ENCODE measurements at regions not wholly inside any gene's neighbourhood (a gene's known extent, or its start where the extent isn't known, plus 50 kb on each side); places are given as distances from the start of the nearest gene placed in this dataset.
"Not testable (repeated sequence)": the region's sequence is repeated elsewhere in the genome, so short reads cannot be mapped to it uniquely, and the experiment has no call there.

DNA sequence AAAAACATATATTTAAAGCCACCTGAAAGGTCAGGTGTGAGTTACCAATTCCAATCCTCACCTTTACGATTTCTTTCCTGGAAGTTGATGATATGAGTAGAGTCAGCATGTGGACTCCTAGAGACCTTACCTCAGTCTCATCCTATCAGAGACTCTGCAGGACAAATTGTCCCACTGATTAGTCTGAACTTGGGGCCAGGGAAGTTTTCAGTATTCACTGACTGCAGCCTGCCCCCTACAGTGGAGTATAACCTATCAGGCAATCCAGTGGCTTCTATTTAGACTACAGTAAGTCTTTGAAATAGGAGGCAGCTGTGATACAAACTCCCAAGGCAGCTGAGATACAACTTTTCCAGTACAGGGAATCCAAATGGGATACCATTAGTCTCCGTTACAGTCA is 449.4 kb upstream of the CDH10 start:
- H3K4me1 ChIP-seq (ENCODE audit: control insufficient read depth in 5 of 5, insufficient read depth in 5 of 5, low read length in 5 of 5) = no peaks in the 10 kb centered on the region
- no peak overlapping the region for H3K27ac ChIP-seq (ENCODE audit: low read depth, low read length)
- H3K36me3 ChIP-seq (ENCODE audit: control insufficient read depth in 5 of 5, insufficient read depth in 5 of 5, low read length in 5 of 5) = no peaks in the 10 kb centered on the region
- H3K9ac ChIP-seq (ENCODE audit: low read length in 5 of 5) = no peak overlapping the region
- H3K4me3 ChIP-seq (ENCODE audit: low read depth in 1 of 5, low read length in 5 of 5) = no peak overlapping the region
- peaks cover 0 to 5% (median 3%) of the 10 kb centered on the region in 5 donors for H3K9me3 ChIP-seq (ENCODE audit: control insufficient read depth in 5 of 5, low read length in 5 of 5)
- H3K27me3 ChIP-seq (ENCODE audit: control insufficient read depth in 5 of 5, insufficient read depth in 4 of 5, low read length in 5 of 5) = no peaks in the 10 kb centered on the region

DNA sequence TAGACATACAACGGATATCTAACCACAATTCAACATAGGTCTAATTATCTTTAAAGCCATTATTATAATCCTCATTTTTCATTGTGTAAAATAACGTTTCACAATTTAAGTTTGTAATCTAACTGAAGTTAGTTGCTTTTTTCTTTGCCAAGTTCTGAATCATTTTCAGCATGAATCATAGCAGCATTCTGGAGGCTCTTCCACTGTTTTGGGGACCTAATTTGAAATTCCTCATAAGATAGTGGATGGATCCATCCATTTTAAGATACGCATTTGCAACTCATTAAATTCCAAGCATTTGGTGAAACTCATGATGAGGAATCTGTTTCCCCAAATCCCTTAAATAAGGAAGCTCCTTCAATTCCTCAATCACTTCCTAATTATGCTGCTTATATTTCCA is 447.1 kb upstream of the CDH10 start:
- H3K4me1 ChIP-seq (ENCODE audit: control insufficient read depth in 5 of 5, insufficient read depth in 5 of 5, low read length in 5 of 5) = no peaks in the 10 kb centered on the region
- no peak overlapping the region for H3K9ac ChIP-seq (ENCODE audit: low read length in 5 of 5)
- H3K4me3 ChIP-seq (ENCODE audit: low read depth in 1 of 5, low read length in 5 of 5) = no peak overlapping the region
- no peaks in the 10 kb centered on the region for H3K36me3 ChIP-seq (ENCODE audit: control insufficient read depth in 5 of 5, insufficient read depth in 5 of 5, low read length in 5 of 5)
- H3K27me3 ChIP-seq (ENCODE audit: control insufficient read depth in 5 of 5, insufficient read depth in 4 of 5, low read length in 5 of 5) = no peaks in the 10 kb centered on the region
- no peak overlapping the region for H3K27ac ChIP-seq (ENCODE audit: low read depth, low read length)
- peaks cover 0 to 4% (median 2%) of the 10 kb centered on the region in 5 donors for H3K9me3 ChIP-seq (ENCODE audit: control insufficient read depth in 5 of 5, low read length in 5 of 5)

- Histone ChIP-seq H3K27me3 (ENCODE audit: control insufficient read depth in 5 of 5, insufficient read depth in 4 of 5, low read length in 5 of 5) (no peaks in the 10 kb centered on the region), H3K9ac (ENCODE audit: low read length in 5 of 5) (no peak overlapping the region), H3K4me1 (ENCODE audit: control insufficient read depth in 5 of 5, insufficient read depth in 5 of 5, low read length in 5 of 5) (no peaks in the 10 kb centered on the region), H3K36me3 (ENCODE audit: control insufficient read depth in 5 of 5, insufficient read depth in 5 of 5, low read length in 5 of 5) (no peaks in the 10 kb centered on the region), H3K4me3 (ENCODE audit: low read depth in 1 of 5, low read length in 5 of 5) (no peak overlapping the region), H3K27ac (ENCODE audit: low read depth, low read length) (no peak overlapping the region), H3K9me3 (ENCODE audit: control insufficient read depth in 5 of 5, low read length in 5 of 5) (peaks cover 0 to 4% (median 0%) of the 10 kb centered on the region in 5 donors)
Observed at GRCh38 chr5:25090854-25091253, 446.1 kb upstream of the CDH10 start.

GRCh38 chr5:25090275-25090674 is 445.5 kb upstream of the CDH10 start:
- H3K9ac ChIP-seq (ENCODE audit: low read length in 5 of 5) = no peak overlapping the region
- H3K4me1 ChIP-seq (ENCODE audit: control insufficient read depth in 5 of 5, insufficient read depth in 5 of 5, low read length in 5 of 5) = no peaks in the 10 kb centered on the region
- no peaks in the 10 kb centered on the region for H3K27me3 ChIP-seq (ENCODE audit: control insufficient read depth in 5 of 5, insufficient read depth in 4 of 5, low read length in 5 of 5)

DNA sequence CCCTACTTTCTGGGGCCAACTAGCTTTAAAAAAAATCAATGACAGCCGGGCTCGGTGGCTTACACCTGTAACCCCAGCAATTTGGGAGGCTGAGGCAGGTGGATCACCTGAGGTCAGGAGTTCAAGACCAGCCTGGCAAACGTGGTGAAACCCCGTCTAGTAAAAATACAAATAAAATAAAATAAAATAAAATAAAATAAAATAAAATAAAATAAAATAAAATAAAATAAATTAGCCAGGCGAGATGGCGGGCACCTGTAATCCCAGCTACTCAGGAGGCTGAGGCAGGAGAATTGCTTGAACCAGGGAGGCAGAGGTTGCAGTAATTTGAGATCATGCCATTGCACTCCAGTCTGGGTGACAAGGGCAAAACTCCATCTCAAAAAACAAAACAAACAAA is 443.9 kb upstream of the CDH10 start:
- H3K27me3 ChIP-seq (ENCODE audit: control insufficient read depth in 5 of 5, insufficient read depth in 4 of 5, low read length in 5 of 5); H3K4me3 ChIP-seq (ENCODE audit: low read depth in 1 of 5, low read length in 5 of 5); H3K9me3 ChIP-seq (ENCODE audit: control insufficient read depth in 5 of 5, low read length in 5 of 5); H3K27ac ChIP-seq (ENCODE audit: low read depth, low read length); H3K36me3 ChIP-seq (ENCODE audit: control insufficient read depth in 5 of 5, insufficient read depth in 5 of 5, low read length in 5 of 5); H3K4me1 ChIP-seq (ENCODE audit: control insufficient read depth in 5 of 5, insufficient read depth in 5 of 5, low read length in 5 of 5); H3K9ac ChIP-seq (ENCODE audit: low read length in 5 of 5): not testable (repeated sequence)

More at GRCh38 chr5:25090275-25090674, 445.5 kb upstream of the CDH10 start:
- Histone ChIP-seq H3K9me3 (ENCODE audit: control insufficient read depth in 5 of 5, low read length in 5 of 5) (peaks cover 0 to 3% (median 0%) of the 10 kb centered on the region in 5 donors), H3K36me3 (ENCODE audit: control insufficient read depth in 5 of 5, insufficient read depth in 5 of 5, low read length in 5 of 5) (no peaks in the 10 kb centered on the region), H3K4me3 (ENCODE audit: low read depth in 1 of 5, low read length in 5 of 5) (no peak overlapping the region), H3K27ac (ENCODE audit: low read depth, low read length) (no peak overlapping the region)

DNA sequence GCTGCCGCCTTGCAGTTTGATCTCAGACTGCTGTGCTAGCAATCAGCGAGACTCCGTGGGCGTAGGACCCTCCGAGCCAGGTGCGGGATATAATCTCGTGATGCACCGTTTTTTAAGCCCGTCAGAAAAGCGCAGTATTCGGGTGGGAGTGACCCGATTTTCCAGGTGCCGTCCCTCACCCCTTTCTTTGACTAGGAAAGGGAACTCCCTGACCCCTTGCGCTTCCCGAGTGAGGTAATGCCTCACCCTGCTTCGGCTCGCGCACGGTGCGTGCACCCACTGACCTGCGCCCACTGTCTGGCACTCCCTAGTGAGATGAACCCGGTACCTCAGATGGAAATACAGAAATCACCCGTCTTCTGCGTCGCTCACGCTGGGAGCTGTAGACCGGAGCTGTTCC is 438.5 kb upstream of the CDH10 start:
- not testable (repeated sequence) for H3K27ac ChIP-seq (ENCODE audit: low read depth, low read length); H3K9me3 ChIP-seq (ENCODE audit: control insufficient read depth in 5 of 5, low read length in 5 of 5); H3K9ac ChIP-seq (ENCODE audit: low read length in 5 of 5); H3K4me3 ChIP-seq (ENCODE audit: low read depth in 1 of 5, low read length in 5 of 5); H3K36me3 ChIP-seq (ENCODE audit: control insufficient read depth in 5 of 5, insufficient read depth in 5 of 5, low read length in 5 of 5); H3K4me1 ChIP-seq (ENCODE audit: control insufficient read depth in 5 of 5, insufficient read depth in 5 of 5, low read length in 5 of 5); H3K27me3 ChIP-seq (ENCODE audit: control insufficient read depth in 5 of 5, insufficient read depth in 4 of 5, low read length in 5 of 5)

DNA sequence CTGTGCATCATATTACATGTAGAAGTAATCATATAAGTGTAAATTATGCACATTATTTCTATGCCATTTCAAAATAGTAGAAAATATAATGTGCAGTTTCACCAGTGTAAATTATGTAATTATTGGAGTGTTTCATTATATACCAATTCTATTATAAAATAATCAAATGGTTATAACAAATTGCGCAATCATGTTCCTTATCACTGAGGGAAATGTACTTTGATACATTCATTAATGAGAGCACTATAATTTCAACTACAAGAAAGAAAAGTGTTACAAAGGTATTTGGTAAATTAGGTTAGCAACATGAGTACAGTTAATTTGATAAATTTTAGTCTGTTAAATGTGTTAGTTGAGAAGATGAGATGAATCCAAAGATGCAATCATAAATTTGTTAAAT is 421.5 kb upstream of the CDH10 start:
- Histone ChIP-seq H3K36me3 (ENCODE audit: control insufficient read depth in 5 of 5, insufficient read depth in 5 of 5, low read length in 5 of 5) (no peaks in the 10 kb centered on the region), H3K9me3 (ENCODE audit: control insufficient read depth in 5 of 5, low read length in 5 of 5) (peaks cover 0 to 1% (median 0%) of the 10 kb centered on the region in 5 donors), H3K27ac (ENCODE audit: low read depth, low read length) (no peak overlapping the region), H3K27me3 (ENCODE audit: control insufficient read depth in 5 of 5, insufficient read depth in 4 of 5, low read length in 5 of 5) (no peaks in the 10 kb centered on the region), H3K9ac (ENCODE audit: low read length in 5 of 5) (no peak overlapping the region), H3K4me3 (ENCODE audit: low read depth in 1 of 5, low read length in 5 of 5) (no peak overlapping the region), H3K4me1 (ENCODE audit: control insufficient read depth in 5 of 5, insufficient read depth in 5 of 5, low read length in 5 of 5) (no peaks in the 10 kb centered on the region)

DNA sequence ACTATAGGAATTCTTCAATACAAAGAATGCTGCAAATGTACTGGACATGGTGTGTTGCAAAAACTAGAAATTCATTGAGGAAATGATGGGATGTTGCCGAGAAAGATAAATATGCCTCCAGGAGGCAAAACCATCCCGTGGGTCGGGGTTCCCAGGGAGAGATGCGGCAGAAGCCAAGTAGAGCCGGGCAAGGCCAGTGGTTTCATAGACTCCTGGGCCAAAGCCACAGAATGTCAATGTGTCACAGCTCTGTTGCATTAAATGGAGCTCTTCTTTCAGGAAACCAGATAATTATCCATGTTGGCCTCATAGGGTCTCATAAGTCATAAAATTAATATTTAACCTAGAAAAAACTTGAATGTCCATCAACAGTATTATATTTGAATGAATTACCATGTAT is 419.5 kb upstream of the CDH10 start:
- H3K9ac ChIP-seq (ENCODE audit: low read length in 5 of 5) = no peak overlapping the region
- H3K9me3 ChIP-seq (ENCODE audit: control insufficient read depth in 5 of 5, low read length in 5 of 5) = peaks cover 0 to 3% (median 0%) of the 10 kb centered on the region in 5 donors
- no peak overlapping the region for H3K27ac ChIP-seq (ENCODE audit: low read depth, low read length)
- no peaks in the 10 kb centered on the region for H3K27me3 ChIP-seq (ENCODE audit: control insufficient read depth in 5 of 5, insufficient read depth in 4 of 5, low read length in 5 of 5)
- H3K4me3 ChIP-seq (ENCODE audit: low read depth in 1 of 5, low read length in 5 of 5) = no peak overlapping the region
- no peaks in the 10 kb centered on the region for H3K4me1 ChIP-seq (ENCODE audit: control insufficient read depth in 5 of 5, insufficient read depth in 5 of 5, low read length in 5 of 5)
- H3K36me3 ChIP-seq (ENCODE audit: control insufficient read depth in 5 of 5, insufficient read depth in 5 of 5, low read length in 5 of 5) = no peaks in the 10 kb centered on the region

GRCh38 chr5:25060575-25060974 is 415.8 kb upstream of the CDH10 start:
- peaks cover 0 to 3% (median 0%) of the 10 kb centered on the region in 5 donors for H3K9me3 ChIP-seq (ENCODE audit: control insufficient read depth in 5 of 5, low read length in 5 of 5)
- H3K27me3 ChIP-seq (ENCODE audit: control insufficient read depth in 5 of 5, insufficient read depth in 4 of 5, low read length in 5 of 5) = no peaks in the 10 kb centered on the region
- H3K4me3 ChIP-seq (ENCODE audit: low read depth in 1 of 5, low read length in 5 of 5) = no peak overlapping the region
- no peaks in the 10 kb centered on the region for H3K4me1 ChIP-seq (ENCODE audit: control insufficient read depth in 5 of 5, insufficient read depth in 5 of 5, low read length in 5 of 5)
- no peak overlapping the region for H3K9ac ChIP-seq (ENCODE audit: low read length in 5 of 5)
- H3K36me3 ChIP-seq (ENCODE audit: control insufficient read depth in 5 of 5, insufficient read depth in 5 of 5, low read length in 5 of 5) = no peaks in the 10 kb centered on the region
- H3K27ac ChIP-seq (ENCODE audit: low read depth, low read length) = no peak overlapping the region

DNA sequence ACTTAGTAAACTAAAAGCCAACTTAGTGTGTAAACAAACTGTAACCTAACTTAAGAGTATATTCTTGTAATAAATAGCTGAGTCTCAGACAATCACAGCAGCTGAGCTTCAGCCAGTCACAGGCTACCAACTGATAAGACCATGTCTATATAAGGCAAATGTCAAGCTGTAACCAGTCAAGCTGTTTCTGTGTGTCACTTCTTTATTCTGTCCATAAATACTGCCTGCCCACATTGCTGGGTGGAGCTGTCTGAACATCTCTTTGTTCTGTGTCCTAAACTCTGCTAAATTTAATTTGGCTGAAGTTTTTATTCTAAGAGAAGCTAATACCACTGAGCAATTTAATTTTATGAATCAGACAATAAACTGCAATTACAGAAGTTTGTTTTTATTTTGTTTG is 412.1 kb upstream of the CDH10 start:
- H3K4me3 ChIP-seq (ENCODE audit: low read depth in 1 of 5, low read length in 5 of 5) = no peak overlapping the region
- no peak overlapping the region for H3K27ac ChIP-seq (ENCODE audit: low read depth, low read length)
- no peaks in the 10 kb centered on the region for H3K36me3 ChIP-seq (ENCODE audit: control insufficient read depth in 5 of 5, insufficient read depth in 5 of 5, low read length in 5 of 5)
- H3K4me1 ChIP-seq (ENCODE audit: control insufficient read depth in 5 of 5, insufficient read depth in 5 of 5, low read length in 5 of 5) = no peaks in the 10 kb centered on the region
- H3K9me3 ChIP-seq (ENCODE audit: control insufficient read depth in 5 of 5, low read length in 5 of 5) = peaks cover 0 to 5% (median 0%) of the 10 kb centered on the region in 5 donors
- no peaks in the 10 kb centered on the region for H3K27me3 ChIP-seq (ENCODE audit: control insufficient read depth in 5 of 5, insufficient read depth in 4 of 5, low read length in 5 of 5)
- H3K9ac ChIP-seq (ENCODE audit: low read length in 5 of 5) = no peak overlapping the region

DNA sequence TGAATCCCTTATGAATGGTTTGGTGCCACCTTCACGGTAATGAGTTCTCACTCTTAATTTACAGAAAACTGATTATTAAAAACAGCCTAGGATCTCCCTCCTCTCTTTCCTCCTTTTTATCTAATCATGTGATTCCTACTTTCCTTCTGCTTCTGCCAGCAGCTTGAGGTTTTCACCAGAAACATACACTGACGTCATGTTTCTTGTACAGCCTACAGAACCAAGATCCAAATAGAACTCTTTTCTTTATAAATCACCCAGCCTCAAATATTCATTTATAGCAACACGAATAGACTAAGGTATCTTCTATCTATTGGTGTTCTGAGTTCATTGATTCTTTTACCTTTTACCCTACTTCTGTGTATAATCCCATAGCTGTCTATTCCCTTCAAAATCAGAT is 388.9 kb upstream of the CDH10 start:
- H3K9me3 ChIP-seq (ENCODE audit: control insufficient read depth in 5 of 5, low read length in 5 of 5) = no peaks in the 10 kb centered on the region
- H3K4me3 ChIP-seq (ENCODE audit: low read depth in 1 of 5, low read length in 5 of 5) = no peak overlapping the region
- no peak overlapping the region for H3K9ac ChIP-seq (ENCODE audit: low read length in 5 of 5)
- H3K27me3 ChIP-seq (ENCODE audit: control insufficient read depth in 5 of 5, insufficient read depth in 4 of 5, low read length in 5 of 5) = no peaks in the 10 kb centered on the region
- H3K27ac ChIP-seq (ENCODE audit: low read depth, low read length) = no peak overlapping the region
- no peaks in the 10 kb centered on the region for H3K4me1 ChIP-seq (ENCODE audit: control insufficient read depth in 5 of 5, insufficient read depth in 5 of 5, low read length in 5 of 5)
- no peaks in the 10 kb centered on the region for H3K36me3 ChIP-seq (ENCODE audit: control insufficient read depth in 5 of 5, insufficient read depth in 5 of 5, low read length in 5 of 5)
